ENCODE measurements at regions not wholly inside any gene's neighbourhood (a gene's known extent, or its start where the extent isn't known, plus 50 kb on each side); places are given as distances from the start of the nearest gene placed in this dataset.
"Not testable (repeated sequence)": the region's sequence is repeated elsewhere in the genome, so short reads cannot be mapped to it uniquely, and the experiment has no call there.

DNA sequence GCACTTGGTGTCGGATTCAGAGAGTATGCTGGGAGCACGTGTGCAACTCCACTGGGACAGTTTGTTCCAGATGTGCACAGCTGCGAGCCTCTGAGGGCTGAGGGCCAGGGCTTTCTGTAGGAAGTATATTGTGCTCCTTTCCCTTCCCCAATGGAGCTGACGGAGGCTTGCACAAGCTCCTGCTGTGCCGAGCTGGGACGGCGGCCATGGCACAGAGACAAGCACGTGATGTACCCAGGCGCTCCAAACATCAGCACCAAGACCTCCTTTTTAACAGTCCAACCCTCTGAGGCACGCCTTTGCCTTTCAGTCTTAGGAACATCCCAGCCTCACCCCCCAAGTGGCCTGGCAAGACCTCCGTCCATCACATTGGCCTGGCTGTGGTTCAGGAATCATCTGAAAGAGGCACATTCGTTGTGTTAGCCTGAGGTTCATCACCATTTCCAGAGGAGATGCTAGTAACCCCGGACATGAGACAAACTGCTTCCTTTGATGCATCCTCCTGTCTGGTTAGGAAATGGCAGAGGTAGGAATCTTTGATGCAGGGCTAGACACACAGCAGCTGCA lies 339.2 kb upstream of the KAZN start:
- DNase-seq (ENCODE audit: low read depth in 2 of 2) = no peak

DNA sequence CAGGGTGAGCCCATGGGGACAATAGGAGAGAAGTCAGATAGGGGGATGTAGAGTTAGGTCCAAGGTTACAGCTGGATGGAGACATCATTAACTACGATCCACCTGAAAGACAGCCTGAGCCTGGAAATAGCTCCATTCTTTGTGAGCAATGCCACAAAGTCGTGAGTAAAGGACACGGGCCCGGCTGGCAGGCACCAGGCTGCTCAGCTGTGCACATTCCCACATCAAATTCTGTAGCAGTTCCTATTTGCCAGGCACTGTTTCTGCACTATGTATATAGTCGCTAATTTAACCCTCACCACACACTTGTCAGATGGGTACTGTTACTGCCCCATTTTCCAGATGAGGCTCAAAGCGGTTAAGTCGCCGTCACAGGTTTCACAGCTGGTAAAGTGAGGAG lies 338.0 kb upstream of the KAZN start:
- no peak for DNase-seq (ENCODE audit: low read depth in 2 of 2)

DNA sequence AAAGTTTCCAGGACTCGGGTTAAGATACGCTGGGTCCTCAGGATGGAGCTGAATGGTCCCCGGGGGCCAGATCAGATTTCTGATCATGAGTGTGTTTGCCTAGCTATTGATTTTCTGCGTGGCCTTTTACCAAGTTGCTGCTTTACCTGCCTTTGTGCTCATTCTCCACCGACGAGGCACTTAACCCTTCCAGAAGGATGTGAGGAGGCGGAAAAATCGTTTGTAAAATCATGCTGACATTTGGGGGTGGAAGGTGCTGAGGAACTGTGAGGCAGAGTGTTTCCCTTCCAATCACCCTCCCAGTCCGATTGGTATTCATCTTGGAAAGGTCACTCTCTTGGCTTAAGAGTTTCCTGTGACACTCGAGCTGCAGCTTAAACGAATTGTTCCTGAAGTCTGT lies 337.1 kb upstream of the KAZN start:
- DNase-seq (ENCODE audit: low read depth in 2 of 2) = no peak

DNA sequence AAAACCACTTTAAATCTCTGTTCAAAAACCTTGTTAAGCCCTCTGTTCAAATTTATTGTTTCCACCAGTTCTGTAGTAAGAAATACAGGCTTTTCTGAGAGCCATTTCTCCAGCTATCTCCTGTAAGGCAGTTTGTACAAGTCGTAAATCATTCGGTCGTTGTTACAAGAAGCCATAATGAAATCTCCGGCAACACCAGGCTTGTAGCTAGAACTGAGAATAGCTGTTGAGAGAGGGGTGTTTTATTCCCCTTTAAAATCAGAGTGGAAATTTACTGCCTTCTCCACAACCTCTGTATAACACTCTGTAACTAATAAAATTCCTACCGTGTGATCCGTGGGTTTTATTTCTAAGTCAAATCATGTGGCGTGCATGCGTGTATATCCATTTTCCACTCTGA lies 335.8 kb upstream of the KAZN start:
- no peak for DNase-seq (ENCODE audit: low read depth in 2 of 2)

DNA sequence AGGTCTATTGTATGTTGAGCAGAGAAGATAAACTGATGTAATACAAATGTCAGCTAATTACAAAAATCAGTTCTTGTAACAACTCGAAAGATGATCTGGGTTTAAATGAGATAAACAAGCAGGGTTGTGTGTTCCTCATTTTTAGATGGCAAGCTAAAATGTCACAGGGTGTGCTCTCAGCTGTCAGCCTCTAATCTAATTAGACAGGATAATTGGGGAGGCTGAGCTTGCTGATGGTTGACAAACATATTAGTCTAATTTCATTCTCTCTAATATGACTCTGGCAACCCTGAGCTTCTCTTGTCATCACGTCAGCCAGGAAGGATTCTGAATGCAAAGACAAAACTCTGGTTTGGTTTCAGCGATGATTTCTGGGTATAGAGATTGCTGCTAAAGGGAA lies 335.3 kb upstream of the KAZN start:
- DNase-seq (ENCODE audit: low read depth in 2 of 2) = no peak

DNA sequence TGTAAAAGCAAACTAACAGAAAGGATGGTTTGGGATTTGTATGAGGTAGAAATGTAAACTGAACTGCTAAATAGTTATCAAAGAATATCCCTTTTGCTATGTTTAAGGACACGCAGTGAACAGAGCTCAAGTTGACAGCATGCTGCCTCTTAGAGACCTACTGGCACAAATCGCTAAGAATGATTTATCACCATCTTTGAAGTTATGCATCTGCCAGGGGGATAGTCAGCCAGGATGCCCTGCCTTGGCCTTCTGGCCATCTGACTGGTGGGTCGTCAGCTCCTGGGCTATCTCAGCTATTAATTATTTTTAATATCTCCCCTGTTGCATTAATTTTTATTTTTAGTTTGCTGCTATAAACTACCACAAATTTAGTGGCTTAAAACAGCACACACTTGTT lies 334.8 kb upstream of the KAZN start:
- no peak for DNase-seq (ENCODE audit: low read depth in 2 of 2)

DNA sequence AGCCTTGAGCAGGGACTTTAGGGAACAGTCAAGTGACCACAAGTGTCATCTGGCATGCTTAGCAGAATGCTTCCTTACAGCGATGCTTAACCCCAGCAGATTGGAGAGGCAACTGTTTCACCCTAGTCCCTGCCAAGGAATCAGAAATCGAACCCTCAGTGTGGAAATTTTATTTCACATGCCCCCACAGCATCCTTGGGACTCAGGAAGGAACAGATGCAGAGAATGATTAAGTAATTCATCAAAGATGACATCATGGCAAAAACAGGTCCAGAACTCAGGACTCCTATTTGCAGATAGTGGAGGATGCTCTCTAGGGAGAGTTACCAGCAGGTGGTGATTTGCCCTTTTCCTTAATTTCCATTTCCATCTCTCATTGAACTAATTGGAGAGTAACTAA lies 333.0 kb upstream of the KAZN start:
- DNase-seq (ENCODE audit: low read depth in 2 of 2) = no peak

DNA sequence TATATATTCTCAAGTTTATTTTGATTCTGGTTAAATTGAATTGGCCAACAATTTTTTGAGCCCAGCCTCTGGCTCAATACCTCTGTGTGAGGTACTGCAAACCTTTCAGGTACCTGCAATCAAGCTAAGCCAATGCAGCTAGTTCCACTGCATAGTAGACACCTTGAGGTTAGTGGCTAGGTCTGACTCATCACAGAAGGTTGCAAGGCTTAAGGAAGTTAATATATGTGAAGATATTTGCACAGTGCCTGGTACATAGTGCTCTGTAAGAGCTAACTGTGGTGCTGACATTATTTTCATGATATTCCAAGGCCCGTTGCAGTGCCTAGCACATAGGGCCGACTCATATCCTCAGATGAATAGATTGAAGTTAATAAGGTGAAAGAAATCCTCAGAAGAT lies 330.5 kb upstream of the KAZN start:
- DNase-seq (ENCODE audit: low read depth in 2 of 2) = no peak

DNA sequence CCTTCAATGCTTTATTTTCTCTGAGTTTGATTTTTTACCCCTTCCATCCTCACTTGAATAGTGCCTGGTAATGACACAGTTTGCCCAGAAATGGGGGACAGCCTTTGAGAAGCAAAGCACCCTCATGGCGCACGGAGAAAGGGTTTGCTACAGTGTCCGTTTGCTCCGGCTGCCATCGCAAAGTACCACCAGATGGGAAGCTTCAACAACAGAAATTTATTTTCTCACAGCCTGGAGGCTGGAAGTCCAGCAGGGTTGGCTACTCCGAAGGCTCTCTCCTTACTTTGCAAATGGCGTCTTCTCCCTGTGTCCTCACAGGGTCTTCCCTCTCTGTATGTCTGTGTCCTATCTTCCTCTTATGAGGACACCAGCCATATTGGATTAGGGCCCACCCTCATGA lies 327.7 kb upstream of the KAZN start:
- DNase-seq (ENCODE audit: low read depth in 2 of 2) = no peak

DNA sequence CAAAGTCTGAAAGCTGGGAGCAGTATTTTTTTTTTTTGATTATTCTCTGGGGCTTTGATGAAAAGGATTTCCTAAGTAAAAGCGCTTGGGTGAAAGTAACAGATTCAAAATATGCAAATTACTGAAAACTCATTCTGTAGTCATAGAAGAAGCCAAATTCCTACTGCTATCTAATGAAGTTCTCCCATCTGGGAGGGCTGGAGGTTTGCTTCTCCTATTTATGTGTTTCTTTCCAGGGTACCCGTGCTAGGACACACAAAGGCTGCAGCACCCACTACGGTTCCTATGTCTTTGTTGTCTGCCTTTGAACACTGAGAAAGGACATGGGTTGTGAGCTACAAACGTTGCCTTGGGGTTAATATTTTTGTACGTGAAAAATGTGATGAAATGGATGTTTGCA lies 324.7 kb upstream of the KAZN start:
- no peak for DNase-seq (ENCODE audit: low read depth in 2 of 2)

DNA sequence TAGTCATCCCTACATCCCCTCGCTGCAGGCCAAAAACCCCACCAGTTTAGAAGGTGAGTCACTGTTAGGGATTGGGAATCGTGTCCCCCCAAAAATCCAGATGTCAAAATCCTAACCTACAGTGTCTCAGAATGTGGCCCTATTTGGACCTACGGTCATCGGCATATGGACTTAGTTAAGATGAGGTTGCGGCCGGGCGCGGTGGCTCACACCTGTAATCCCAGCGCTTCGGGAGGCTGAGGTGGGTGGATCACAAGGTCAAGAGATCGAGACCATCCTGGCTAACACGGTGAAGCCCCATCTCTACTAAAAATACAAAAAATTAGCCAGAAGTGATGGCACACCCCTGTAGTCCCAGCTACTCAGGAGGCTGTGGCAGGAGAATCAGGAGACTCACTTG lies 318.6 kb upstream of the KAZN start:
- not testable (repeated sequence) for DNase-seq (ENCODE audit: low read depth in 2 of 2)

DNA sequence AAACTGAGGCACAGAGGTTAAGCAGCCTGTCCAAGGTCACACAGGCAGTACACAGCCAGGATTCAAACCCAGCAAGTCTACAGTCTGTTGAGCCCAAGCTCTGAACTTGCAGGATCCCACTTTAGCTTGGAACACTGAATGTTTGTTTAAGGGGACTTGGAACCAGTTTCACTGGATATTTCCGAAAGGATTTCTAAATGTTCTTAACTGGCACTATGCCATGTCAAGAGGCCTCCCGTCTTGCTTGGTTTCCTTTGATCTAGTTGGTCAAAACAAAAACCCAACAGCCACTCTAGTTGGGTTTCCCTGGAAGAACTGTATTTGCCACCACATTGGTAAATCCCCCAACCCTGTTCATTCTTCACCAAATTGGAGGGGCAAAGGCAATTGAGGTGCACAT lies 317.6 kb upstream of the KAZN start:
- no peak for DNase-seq (ENCODE audit: low read depth in 2 of 2)

DNA sequence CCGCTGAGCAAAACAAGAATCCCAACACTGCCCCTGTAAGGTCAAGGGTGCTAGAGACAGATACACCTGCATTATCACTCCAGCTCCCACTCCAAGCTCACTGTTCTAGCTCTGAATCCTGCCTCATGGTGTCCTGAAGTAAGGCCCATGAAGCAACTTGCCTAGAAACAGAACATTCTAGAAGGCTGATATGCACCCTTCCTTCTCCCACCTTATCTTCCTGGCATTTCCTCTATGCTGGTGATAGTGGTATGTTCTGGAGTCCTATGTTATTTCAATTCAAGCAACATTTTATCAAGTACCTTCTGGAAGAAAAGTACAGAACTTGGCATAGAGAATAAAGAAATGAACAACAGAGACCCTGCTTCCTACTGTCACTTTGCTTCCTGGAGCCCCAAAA lies 317.1 kb upstream of the KAZN start:
- DNase-seq (ENCODE audit: low read depth in 2 of 2) = no peak

DNA sequence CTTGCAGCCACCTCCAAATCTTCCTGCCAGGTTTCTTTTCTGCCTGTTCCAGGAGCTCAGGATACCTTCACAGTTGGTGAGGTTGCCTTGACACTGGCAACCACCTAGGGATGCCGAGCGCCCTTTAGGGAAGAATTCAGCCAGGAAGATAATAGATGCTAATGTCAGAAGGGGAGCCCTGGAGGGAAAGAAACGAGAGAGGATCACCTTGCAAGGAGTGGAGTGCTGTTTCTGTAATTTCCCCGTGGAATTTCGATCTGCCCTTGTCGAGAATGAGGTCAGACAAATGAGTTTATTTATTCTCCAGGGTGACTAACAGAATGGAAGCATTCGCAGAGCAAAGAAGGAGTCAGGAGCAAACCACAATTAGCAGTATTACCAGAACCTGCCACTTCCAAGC lies 315.8 kb upstream of the KAZN start:
- DNase-seq (ENCODE audit: low read depth in 2 of 2) = no peak

DNA sequence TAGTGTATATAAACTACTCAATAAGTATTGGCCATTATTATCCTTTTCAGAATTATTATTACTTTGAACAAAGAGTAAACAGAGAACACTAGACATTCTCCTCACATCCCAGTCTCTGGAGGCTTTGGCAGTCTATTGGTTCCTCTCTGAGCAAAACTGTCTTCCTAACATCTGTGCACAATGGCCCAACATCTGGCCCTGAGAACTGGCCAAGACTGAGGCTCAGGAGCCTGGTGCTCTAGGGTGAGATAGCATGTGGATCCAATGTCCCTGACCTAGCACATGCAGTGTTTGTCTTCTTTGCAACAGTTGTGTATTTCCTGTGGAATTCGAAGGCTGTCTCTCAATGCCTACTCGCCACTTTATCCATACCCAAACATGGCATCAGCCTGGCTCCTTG lies 313.2 kb upstream of the KAZN start:
- DNase-seq (ENCODE audit: low read depth in 2 of 2) = no peak

DNA sequence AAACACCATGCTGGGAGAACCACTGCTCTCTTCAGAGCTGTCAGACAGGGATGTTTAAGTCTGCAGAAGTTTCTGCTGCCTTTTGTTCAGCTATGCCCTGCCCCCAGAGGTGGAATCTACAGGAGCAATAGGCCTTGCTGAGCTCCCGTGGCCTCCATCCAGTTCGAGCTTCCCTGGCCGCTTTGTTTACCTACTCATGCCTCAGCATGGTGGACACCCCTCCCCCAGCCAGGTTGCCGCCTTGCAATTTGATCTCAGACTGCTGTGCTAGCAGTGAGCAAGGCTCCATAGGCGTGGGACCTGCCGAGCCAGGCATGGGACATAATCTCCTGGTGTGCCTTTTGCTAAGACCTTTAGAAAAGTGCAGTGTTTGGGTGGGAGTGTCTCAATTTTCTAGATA lies 307.3 kb upstream of the KAZN start:
- DNase-seq (ENCODE audit: low read depth in 2 of 2) = not testable (repeated sequence)

DNA sequence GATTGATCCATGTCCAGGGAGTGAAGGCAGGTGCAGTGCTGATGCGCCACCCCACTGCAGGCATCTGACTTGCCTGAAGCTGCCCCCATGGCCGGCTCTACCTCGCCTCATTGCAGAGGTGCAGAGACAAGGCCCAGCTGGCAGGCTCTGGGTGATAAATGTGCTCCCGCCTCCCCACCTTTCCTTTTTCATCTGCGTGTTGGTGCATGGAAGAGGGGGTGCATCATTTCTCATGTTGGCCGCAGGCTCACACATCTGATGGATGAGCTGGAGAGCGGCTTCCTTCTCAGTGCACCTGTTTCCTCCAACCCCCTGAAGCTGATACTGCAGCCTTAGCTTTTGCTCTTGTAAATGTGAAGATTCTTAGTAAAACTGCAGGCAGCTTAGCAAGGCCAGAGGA lies 306.0 kb upstream of the KAZN start:
- no peak for DNase-seq (ENCODE audit: low read depth in 2 of 2)

DNA sequence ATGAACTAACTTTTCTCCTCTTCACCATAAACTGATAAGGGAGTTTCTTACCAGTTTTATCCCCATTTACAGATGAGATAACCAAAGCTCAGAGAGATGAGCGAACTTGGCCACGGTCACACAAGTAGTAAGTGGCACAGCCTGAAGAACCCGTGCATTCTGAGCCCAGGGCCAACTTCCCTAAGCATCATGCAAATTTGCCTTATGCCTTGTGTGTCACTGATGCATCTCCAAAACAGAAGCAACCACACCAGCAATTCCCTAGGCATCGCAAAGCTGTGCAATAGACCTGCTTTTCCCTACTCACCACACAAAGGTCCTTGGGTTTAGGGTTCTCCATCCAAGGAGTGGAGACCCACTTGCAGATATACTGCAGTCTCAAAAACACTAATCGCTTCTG lies 304.5 kb upstream of the KAZN start:
- DNase-seq (ENCODE audit: low read depth in 2 of 2) = no peak

DNA sequence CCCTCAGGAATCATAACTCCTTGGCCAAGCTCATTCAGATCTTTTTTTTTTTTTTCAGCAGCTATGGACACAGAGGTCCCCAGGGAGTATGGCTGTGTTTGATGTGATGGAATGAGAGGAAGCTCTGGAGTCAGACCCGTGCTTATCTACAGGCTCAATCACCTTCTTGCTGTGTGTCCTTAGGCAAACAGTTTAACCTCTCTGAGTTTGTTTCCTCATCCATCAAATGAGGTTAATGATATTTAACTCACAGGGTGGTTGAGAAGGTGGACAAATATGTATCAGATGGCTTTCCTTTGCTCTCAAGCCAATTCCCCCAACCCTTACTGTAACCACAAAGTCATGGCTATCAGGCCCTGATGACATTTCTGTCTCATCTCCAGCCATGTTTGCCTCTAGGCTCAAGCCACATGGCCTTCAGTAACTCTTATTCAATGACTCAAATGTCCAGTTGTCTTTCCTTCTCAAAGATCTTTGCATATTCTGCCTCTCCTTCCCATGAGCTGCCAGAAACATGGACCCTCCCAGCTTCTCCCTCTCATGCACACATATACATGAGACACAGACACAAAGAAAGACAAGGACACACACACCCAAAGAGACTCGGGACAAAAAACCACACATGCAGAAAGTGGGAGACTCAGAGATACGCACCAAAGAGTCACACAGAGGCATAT lies 303.5 kb upstream of the KAZN start:
- no peak for DNase-seq (ENCODE audit: low read depth in 2 of 2)

DNA sequence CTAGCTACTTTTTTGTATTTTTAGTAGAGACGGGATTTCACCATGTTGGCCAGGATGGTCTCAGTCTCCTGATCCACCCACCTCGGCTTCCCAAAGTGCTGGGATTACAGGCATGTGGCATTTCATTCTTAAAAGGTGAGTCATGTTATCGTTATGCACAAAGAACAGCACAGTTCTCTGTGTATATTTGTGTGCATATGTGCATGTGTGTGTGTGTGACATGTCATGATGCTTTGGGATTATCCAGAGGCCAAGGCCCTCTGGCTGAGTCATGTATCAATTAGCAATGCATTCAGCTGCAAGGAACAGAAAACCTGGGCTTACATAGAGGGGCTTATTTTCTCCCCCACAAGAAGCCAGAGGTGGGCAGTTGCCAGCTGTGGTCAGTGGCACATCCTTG lies 301.7 kb upstream of the KAZN start:
- DNase-seq (ENCODE audit: low read depth in 2 of 2) = no peak

DNA sequence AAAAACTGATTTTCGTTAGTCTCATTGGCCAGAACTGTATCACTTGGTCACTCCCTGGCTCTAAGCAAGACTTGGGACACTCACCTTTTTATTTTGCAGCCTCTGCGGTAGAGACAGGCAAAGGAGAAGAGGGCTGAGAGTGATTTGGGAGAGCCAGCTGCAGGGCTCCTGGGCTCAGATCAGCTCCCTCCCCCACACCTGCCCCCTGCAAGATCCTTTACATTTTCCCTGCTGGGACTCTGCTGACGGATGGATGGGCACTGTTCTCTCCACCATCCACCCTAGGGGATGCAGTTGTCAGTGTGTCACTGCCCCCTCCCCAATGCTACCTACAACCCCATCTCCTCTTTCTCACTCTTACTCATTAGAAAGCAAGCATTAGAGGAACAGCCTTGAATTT lies 301.1 kb upstream of the KAZN start:
- no peak for DNase-seq (ENCODE audit: low read depth in 2 of 2)

DNA sequence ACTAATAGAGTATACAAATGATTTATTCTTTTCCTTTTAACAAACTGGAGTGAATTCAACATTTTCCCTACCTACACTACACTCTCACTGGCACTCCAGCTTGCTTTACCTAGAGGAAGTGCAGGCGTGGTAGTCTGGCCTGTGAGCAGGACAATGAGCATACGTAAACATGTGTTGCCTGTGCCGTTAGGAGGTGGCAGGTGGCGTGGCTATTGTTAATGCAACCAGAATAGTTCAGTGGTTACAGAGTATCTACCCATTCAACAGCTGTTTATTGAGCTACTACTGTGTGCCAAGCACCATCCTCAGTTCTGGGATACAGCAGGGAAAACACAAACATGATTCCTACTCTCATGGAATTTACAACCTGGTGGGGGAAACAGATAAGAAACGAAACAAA lies 299.7 kb upstream of the KAZN start:
- no peak for DNase-seq (ENCODE audit: low read depth in 2 of 2)

DNA sequence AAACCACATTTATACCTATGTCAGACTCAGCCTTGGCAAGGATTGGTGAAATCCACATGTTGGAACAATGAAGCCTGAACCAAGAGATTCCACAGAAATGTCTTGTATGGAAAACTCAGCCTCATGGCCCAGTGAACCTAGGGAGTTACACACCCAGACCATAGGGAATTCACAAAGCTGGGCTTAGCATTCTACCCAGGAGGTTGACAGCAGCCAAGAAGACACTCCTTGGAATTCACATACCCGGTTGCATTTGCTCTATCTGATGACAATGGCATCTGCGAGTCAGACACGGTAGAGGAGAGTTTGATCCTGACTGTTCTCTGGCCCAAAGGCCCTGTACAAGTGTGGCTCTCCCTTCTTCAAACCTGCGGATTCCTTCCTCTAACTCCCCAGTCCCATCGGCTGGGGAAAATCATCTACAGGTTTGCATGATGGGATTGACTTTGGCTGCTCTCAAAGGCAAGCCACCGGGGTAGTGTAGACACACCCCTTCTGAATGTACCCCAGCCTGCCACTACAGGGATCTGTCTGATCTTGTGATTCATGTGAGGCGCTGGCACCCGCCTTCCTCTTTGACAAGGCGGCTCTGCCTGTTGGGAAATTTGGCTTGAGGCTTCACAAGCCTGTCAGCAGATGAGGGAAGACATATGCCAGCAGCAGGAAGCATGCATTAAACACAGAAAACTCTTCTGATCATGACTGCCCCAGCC lies 297.3 kb upstream of the KAZN start:
- no peak for DNase-seq (ENCODE audit: low read depth in 2 of 2)

DNA sequence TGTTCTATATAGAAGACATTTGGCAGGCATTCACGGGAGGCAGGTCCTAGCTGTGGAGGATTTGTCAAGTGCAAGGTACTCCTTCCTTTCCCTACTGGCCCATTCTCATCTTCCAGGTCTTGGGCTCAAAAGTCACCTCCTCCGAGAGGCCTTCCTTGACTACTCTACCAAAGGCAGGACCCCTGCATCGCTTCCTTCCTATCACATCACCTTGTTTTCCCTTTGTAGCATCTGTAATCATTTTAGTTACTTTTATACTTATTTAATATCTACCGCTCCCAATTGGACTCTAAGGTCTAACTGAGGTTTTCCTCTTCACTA lies 296.8 kb upstream of the KAZN start:
- no peak for DNase-seq (ENCODE audit: low read depth in 2 of 2)

Data from stimulated activated CD4-positive, alpha-beta T cell treated with anti-CD3 and anti-CD28 coated beads, Interleukin-12 subunit alpha, Interleukin-12 subunit beta, amount 100 ng/mL, for 24 hours (primary cell).